ENCODE measurements at regions not wholly inside any gene's neighbourhood (a gene's known extent, or its start where the extent isn't known, plus 50 kb on each side); places are given as distances from the start of the nearest gene placed in this dataset.

DNA sequence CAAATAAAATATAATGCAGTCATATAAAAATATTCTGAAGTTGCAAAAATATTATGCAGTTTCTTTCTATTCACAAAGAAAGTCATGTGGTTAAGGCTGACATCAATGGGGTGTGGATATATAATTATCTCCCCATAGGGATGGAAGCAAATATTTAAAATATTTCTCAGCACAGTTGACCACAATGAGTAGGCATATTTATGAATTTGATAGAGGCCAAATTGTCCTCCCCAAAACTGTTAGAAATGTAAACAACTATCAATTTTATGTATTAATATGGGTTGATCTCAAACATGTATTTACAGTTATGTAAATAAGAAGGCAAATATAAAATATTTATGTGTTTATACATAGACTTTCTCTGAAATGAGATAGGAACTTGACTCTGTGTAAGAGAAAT is 246.0 kb upstream of the CBLB start:
- Histone ChIP-seq H3K27ac (no peak overlapping the region), H3K4me1 (no peaks in the 10 kb centered on the region), H3K36me3 (no peaks in the 10 kb centered on the region), H3K9me3 (no peaks in the 10 kb centered on the region), H3K27me3 (no peaks in the 10 kb centered on the region), H3K4me3 (no peak overlapping the region)
- TF ChIP-seq, protein P1, sequence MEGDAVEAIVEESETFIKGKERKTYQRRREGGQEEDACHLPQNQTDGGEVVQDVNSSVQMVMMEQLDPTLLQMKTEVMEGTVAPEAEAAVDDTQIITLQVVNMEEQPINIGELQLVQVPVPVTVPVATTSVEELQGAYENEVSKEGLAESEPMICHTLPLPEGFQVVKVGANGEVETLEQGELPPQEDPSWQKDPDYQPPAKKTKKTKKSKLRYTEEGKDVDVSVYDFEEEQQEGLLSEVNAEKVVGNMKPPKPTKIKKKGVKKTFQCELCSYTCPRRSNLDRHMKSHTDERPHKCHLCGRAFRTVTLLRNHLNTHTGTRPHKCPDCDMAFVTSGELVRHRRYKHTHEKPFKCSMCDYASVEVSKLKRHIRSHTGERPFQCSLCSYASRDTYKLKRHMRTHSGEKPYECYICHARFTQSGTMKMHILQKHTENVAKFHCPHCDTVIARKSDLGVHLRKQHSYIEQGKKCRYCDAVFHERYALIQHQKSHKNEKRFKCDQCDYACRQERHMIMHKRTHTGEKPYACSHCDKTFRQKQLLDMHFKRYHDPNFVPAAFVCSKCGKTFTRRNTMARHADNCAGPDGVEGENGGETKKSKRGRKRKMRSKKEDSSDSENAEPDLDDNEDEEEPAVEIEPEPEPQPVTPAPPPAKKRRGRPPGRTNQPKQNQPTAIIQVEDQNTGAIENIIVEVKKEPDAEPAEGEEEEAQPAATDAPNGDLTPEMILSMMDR (IDR thresholded peaks at IDR 0.05), result no peak
- no peak for TF ChIP-seq POLR2A (IDR thresholded peaks at IDR 0.05)
- no peak for DNase-seq

DNA sequence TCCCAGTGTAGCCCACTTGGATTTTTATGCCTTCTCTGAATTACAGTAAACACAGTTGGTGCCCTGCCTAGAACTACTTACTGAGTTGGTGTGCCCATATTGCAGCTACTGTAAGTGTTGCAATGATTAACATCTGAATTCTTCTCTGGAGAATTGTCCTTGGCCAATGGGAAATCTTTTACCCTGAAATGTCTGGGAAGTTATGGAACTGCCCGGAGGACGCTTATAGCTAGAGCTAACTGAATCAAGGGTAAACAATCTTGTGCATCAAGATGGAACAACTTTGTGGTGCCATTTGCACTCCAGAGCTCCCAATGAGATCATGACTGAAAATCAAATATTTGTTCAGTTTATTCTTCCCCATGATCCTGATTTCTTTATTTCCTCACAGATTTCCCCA is 246.7 kb upstream of the CBLB start:
- Histone ChIP-seq H3K9me3 (no peaks in the 10 kb centered on the region), H3K27me3 (no peaks in the 10 kb centered on the region), H3K36me3 (no peaks in the 10 kb centered on the region), H3K27ac (no peak overlapping the region), H3K4me1 (no peaks in the 10 kb centered on the region), H3K4me3 (no peak overlapping the region)
- no peak for DNase-seq
- TF ChIP-seq, protein P1 (IDR thresholded peaks at IDR 0.05), result no peak
- no peak for TF ChIP-seq POLR2A (IDR thresholded peaks at IDR 0.05)

DNA sequence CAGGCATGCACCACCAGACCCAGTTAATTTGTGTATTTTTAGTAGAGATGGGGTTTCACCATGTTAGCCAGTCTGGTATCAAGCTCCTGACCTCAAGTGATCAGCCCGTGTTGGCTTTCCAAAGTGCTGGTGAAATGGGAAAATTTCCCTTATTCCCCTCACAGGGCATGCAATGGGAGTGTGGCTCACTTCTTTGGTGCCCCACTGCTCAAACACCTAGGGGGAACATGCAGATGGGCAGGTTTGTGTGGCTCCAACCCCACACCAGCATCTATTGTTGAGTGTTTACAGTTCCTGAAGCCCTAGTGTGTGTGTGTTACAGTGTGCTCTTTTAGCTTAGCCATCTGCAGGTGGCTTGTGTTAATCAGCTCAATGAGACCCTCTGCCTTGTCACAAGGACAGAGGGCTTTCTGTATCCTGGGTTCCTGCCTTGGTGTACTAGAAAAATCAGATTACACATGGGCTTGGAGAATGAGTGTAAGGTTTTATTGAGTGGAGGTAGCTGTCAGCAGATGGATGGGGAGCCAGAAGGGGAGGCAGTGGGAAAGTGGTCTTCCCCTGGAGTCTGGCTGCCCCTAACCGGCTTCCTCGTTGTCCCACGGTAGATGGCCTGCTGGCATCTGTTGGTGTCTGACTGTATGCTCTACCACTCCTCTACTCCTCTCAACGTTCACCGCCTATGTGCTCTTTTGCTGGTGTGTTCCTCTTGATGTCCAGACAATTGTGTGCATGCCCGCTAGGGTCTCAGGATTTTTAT is 248.1 kb upstream of the CBLB start:
- DNase-seq, result no peak
- no peaks in the 10 kb centered on the region for H3K36me3 ChIP-seq
- H3K9me3 ChIP-seq, result no peaks in the 10 kb centered on the region
- TF ChIP-seq, protein P1 (IDR thresholded peaks at IDR 0.05), result no peak
- no peak for TF ChIP-seq POLR2A (IDR thresholded peaks at IDR 0.05)
- H3K4me3 ChIP-seq, result no peak overlapping the region
- H3K27ac ChIP-seq, result no peak overlapping the region
- H3K4me1 ChIP-seq, result no peaks in the 10 kb centered on the region
- H3K27me3 ChIP-seq, result no peaks in the 10 kb centered on the region

DNA sequence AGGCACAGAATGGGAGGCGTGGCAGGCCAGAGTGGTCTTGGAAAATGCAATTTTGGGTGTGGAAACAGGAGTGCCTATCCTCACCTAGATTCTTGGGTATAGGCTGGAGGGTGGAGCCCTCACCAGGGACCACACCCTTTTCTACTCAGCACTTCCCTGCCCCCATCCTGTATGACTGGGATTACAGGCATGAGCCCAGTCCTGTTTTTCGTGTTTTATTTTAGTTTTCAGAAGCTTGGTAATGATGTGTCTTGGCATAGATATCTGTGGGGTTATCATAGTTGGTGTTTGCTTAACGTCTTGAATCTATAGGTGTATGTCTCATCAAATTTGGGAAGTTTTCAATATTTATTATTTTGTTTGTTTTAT is 248.7 kb upstream of the CBLB start:
- Histone ChIP-seq H3K4me3 (no peak overlapping the region), H3K4me1 (no peaks in the 10 kb centered on the region), H3K36me3 (no peaks in the 10 kb centered on the region), H3K9me3 (no peaks in the 10 kb centered on the region), H3K27me3 (no peaks in the 10 kb centered on the region), H3K27ac (no peak overlapping the region)
- no peak for TF ChIP-seq POLR2A (IDR thresholded peaks at IDR 0.05)
- TF ChIP-seq, protein P1 (IDR thresholded peaks at IDR 0.05), result no peak
- no peak for DNase-seq

DNA sequence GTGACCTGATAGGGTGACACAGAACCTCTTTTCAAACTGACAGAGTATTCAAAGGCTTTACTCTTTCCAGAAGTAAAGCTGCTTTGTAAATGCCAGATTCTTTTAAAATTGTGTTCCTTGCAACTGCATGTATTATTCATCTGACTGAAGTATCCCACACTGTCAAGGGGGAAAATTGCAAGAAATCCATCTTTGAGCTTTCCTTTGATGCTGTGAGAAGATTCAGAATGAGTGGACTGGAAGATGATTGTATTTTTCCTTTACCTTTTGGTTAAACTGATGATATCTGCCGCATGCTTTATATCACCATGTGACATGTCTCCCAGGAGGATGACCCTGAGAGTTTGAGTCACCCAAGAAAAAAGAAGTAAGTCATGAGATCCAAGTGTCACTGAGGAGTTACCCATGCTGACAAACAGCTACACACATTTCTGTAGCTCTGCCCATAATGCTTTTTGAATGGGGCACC is 250.8 kb upstream of the CBLB start:
- DNase-seq, result no peak
- no peak for TF ChIP-seq POLR2A (IDR thresholded peaks at IDR 0.05)
- TF ChIP-seq, protein P1 (IDR thresholded peaks at IDR 0.05), result no peak

More for the DNA sequence above, 250.8 kb upstream of the CBLB start:
- no peaks in the 10 kb centered on the region for H3K36me3 ChIP-seq
- no peak overlapping the region for H3K27ac ChIP-seq
- H3K9me3 ChIP-seq, result no peaks in the 10 kb centered on the region
- no peak overlapping the region for H3K4me3 ChIP-seq
- H3K27me3 ChIP-seq, result no peaks in the 10 kb centered on the region
- H3K4me1 ChIP-seq, result no peaks in the 10 kb centered on the region

All from Peyer's patch (tissue), 4 donors.